ENCODE measurements at regions not wholly inside any gene's neighbourhood (a gene's known extent, or its start where the extent isn't known, plus 50 kb on each side); places are given as distances from the start of the nearest gene placed in this dataset.
A peak's percentile ranks its signal among the peaks of the same experiment; 100 is the strongest.

- Histone ChIP-seq H3K4me3 (replicated peaks in 1 of 3; ENCODE audit: low read depth in 2 of 3, low read length in 3 of 3) (no peak overlapping the region), H4K20me1 (ENCODE audit: insufficient read depth, low read length) (no peaks in the 10 kb centered on the region), H3K79me2 (ENCODE audit: insufficient read depth, low read length) (no peaks in the 10 kb centered on the region), H3K36me3 (replicated peaks in 1 of 2; ENCODE audit: control insufficient read depth in 1 of 2, insufficient read depth in 2 of 2, low read length in 2 of 2) (no peaks in the 10 kb centered on the region), H3K27ac (ENCODE audit: low read depth in 1 of 2, low read length in 2 of 2) (no peak overlapping the region), H3K9me3 (replicated peaks in 1 of 2; ENCODE audit: control insufficient read depth in 1 of 2, insufficient read depth in 1 of 2, low read length in 2 of 2) (peaks cover 11 to 17% of the 10 kb centered on the region in 2 donors), H3K9ac (ENCODE audit: insufficient read depth, low read length, poor library complexity, severe bottlenecking) (no peak overlapping the region), H3K4me2 (replicated peaks; ENCODE audit: extremely low read depth, low read length, poor library complexity, severe bottlenecking) (no peak overlapping the region), H3K4me1 (ENCODE audit: control insufficient read depth in 1 of 2, insufficient read depth in 2 of 2, low read length in 2 of 2) (peaks cover 43 to 58% of the 10 kb centered on the region in 2 donors), H2AFZ (ENCODE audit: insufficient read depth, low read depth, low read length, poor library complexity, severe bottlenecking) (no peak overlapping the region), H3K27me3 (ENCODE audit: control insufficient read depth in 2 of 2, insufficient read depth in 2 of 2, low read length in 2 of 2) (no peaks in the 10 kb centered on the region)
- intact Hi-C loops (cut with micrococcal nuclease), result loop anchor here in 1 of 2 donors (5.0 kb wide), 1 partner anchor 66 kb away; no protein-coding TSS in a partner anchor
- TF ChIP-seq CTCF (IDR thresholded peaks at IDR 0.05), result no peak
- 58% methylated on average over 3 of the region's 3 CpGs for WGBS (ENCODE audit: insufficient coverage)
- Mint-ChIP-seq H3K9me3 (peaks cover 11 to 27% (median 20%) of the 10 kb centered on the region in 7 donors), H3K4me1 (peaks cover 56% of the 10 kb centered on the region), H3K36me3 (peaks cover 0 to 5% of the 10 kb centered on the region in 2 donors), H3K27me3 (ENCODE audit: low read depth in 3 of 3) (peaks cover 0 to 1% (median 0%) of the 10 kb centered on the region in 3 donors), H3K27ac (peak overlapping the region in 2 of 7 donors; percentile 16 to 52), H3K4me3 (no peak overlapping the region)
- no peak for DNase-seq
Measured at GRCh38 chr2:8241317-8241716, 440.5 kb upstream of the ID2 start.

GRCh38 chr2:8242739-8243138 is 439.1 kb upstream of the ID2 start:
- peak in 2 of 3 donors; percentile 32 to 66 for DNase-seq
- H3K4me2 ChIP-seq (replicated peaks; ENCODE audit: extremely low read depth, low read length, poor library complexity, severe bottlenecking), result no peak overlapping the region
- no peaks in the 10 kb centered on the region for H4K20me1 ChIP-seq (ENCODE audit: insufficient read depth, low read length)
- H3K4me1 Mint-ChIP-seq, result peaks cover 54% of the 10 kb centered on the region
- no peak for TF ChIP-seq CTCF (IDR thresholded peaks at IDR 0.05)
- H3K36me3 Mint-ChIP-seq, result peaks cover 2 to 12% of the 10 kb centered on the region in 2 donors
- peaks cover 18 to 24% of the 10 kb centered on the region in 2 donors for H3K9me3 ChIP-seq (replicated peaks in 1 of 2; ENCODE audit: control insufficient read depth in 1 of 2, insufficient read depth in 1 of 2, low read length in 2 of 2)
- H3K4me3 Mint-ChIP-seq, result no peak overlapping the region
- H3K27me3 ChIP-seq (ENCODE audit: control insufficient read depth in 2 of 2, insufficient read depth in 2 of 2, low read length in 2 of 2), result no peaks in the 10 kb centered on the region
- H3K27ac ChIP-seq (ENCODE audit: low read depth in 1 of 2, low read length in 2 of 2), result peak overlapping the region in 1 of 2 donors; percentile 7
- peak overlapping the region in 3 of 7 donors; percentile 13 to 66 (median 16) for H3K27ac Mint-ChIP-seq
- no peak overlapping the region for H3K9ac ChIP-seq (ENCODE audit: insufficient read depth, low read length, poor library complexity, severe bottlenecking)
- no peaks in the 10 kb centered on the region for H3K36me3 ChIP-seq (replicated peaks in 1 of 2; ENCODE audit: control insufficient read depth in 1 of 2, insufficient read depth in 2 of 2, low read length in 2 of 2)
- no peaks in the 10 kb centered on the region for H3K27me3 Mint-ChIP-seq (ENCODE audit: low read depth in 3 of 3)
- peaks cover 43 to 57% of the 10 kb centered on the region in 2 donors for H3K4me1 ChIP-seq (ENCODE audit: control insufficient read depth in 1 of 2, insufficient read depth in 2 of 2, low read length in 2 of 2)
- intact Hi-C loops (cut with micrococcal nuclease), result loop anchor here in 1 of 2 donors (5.0 kb wide), 1 partner anchor 65 kb away; no protein-coding TSS in a partner anchor
- WGBS (ENCODE audit: insufficient coverage), result 100% methylated on average over 1 of the region's 2 CpGs
- H3K79me2 ChIP-seq (ENCODE audit: insufficient read depth, low read length), result no peaks in the 10 kb centered on the region
- no peak overlapping the region for H3K4me3 ChIP-seq (replicated peaks in 1 of 3; ENCODE audit: low read depth in 2 of 3, low read length in 3 of 3)
- H3K9me3 Mint-ChIP-seq, result peaks cover 12 to 32% (median 27%) of the 10 kb centered on the region in 7 donors
- no peak overlapping the region for H2AFZ ChIP-seq (ENCODE audit: insufficient read depth, low read depth, low read length, poor library complexity, severe bottlenecking)

All from CD14-positive monocyte (primary cell).